ENCODE measurements at regions not wholly inside any gene's neighbourhood (a gene's known extent, or its start where the extent isn't known, plus 50 kb on each side); places are given as distances from the start of the nearest gene placed in this dataset.
"Not testable (repeated sequence)": the region's sequence is repeated elsewhere in the genome, so short reads cannot be mapped to it uniquely, and the experiment has no call there.

DNA sequence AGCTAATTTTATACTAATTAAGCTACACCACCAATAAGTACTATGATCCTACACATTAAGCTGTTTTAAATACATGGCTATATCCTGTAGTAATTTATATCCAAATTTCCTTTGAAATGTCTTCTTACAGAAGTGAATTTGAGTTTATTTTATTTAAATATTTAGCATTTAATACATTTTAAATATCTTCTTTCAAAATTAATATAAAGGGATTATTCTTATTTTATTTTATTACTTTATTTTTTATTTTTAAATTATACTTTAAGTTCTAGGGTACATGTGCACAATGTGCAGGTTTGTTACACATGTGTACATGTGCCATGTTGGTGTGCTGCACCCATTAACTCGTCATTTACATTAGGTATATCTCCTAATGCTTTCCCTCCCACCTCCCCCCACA lies 310.9 kb upstream of the IZUMO3 start:
- H3K36me3 ChIP-seq (replicated peaks in 1 of 2; ENCODE audit: control insufficient read depth in 1 of 2, insufficient read depth in 2 of 2, low read length in 2 of 2); BruUV-seq (replicated peaks); CTCF ChIA-PET (ENCODE audit: low intra/inter-chr PET ratio, low total read pairs); FAIRE-seq; H4K20me1 ChIP-seq (ENCODE audit: insufficient read depth, low read length); ATAC-seq; H3K79me2 ChIP-seq (ENCODE audit: insufficient read depth, low read length); H3K4me2 ChIP-seq (ENCODE audit: low read depth, low read length); H3K4me3 ChIP-seq (replicated peaks in 1 of 3; ENCODE audit: insufficient read depth in 1 of 3, low read depth in 2 of 3, low read length in 3 of 3); H2AFZ ChIP-seq (ENCODE audit: low read length); POLR2A ChIA-PET; H3K27me3 ChIP-seq (ENCODE audit: control insufficient read depth in 1 of 2, insufficient read depth in 2 of 2, low read length in 2 of 2); intact Hi-C loops (cut with micrococcal nuclease; ENCODE audit: unreplicated experiment); H3K9ac ChIP-seq (ENCODE audit: insufficient read depth, low read depth, low read length); DNase-seq (ENCODE audit: low spot score); H3K27ac ChIP-seq (ENCODE audit: extremely low read length, insufficient read depth, low read length); H3K4me1 ChIP-seq (ENCODE audit: insufficient read depth, low read length); in situ Hi-C loops (cut with HindIII; ENCODE audit: extremely low pct_ligation_motif_present, low pct_unique_long_range_greater_than_20kb): not testable (repeated sequence)
- peaks cover 11% of the 10 kb centered on the region; the same call in 1 of the 2 replicates for H3K9me3 ChIP-seq (ENCODE audit: low read length)
- WGBS (ENCODE audit: low lambda C conversion rate) = 0% methylated on average over 1 of the region's 1 CpG

- ATAC-seq (no peak), DNase-seq (ENCODE audit: low spot score) (no peak), FAIRE-seq (no peak)
- ChIA-PET CTCF (ENCODE audit: low intra/inter-chr PET ratio, low total read pairs) (no interaction called here), POLR2A (no interaction called here)
- BruUV-seq (replicated peaks) = no TSS peak
- Histone ChIP-seq H3K27ac (ENCODE audit: extremely low read length, insufficient read depth, low read length) (no peak overlapping the region), H2AFZ (ENCODE audit: low read length) (no peak overlapping the region), H3K9ac (ENCODE audit: insufficient read depth, low read depth, low read length) (no peak overlapping the region), H3K9me3 (ENCODE audit: low read length) (peaks cover 11% of the 10 kb centered on the region; the same call in 1 of the 2 replicates), H3K79me2 (ENCODE audit: insufficient read depth, low read length) (no peaks in the 10 kb centered on the region), H3K4me1 (ENCODE audit: insufficient read depth, low read length) (no peaks in the 10 kb centered on the region), H3K4me2 (ENCODE audit: low read depth, low read length) (no peak overlapping the region), H3K36me3 (replicated peaks in 1 of 2; ENCODE audit: control insufficient read depth in 1 of 2, insufficient read depth in 2 of 2, low read length in 2 of 2) (no peaks in the 10 kb centered on the region), H3K27me3 (ENCODE audit: control insufficient read depth in 1 of 2, insufficient read depth in 2 of 2, low read length in 2 of 2) (no peaks in the 10 kb centered on the region), H3K4me3 (replicated peaks in 1 of 3; ENCODE audit: insufficient read depth in 1 of 3, low read depth in 2 of 3, low read length in 3 of 3) (no peak overlapping the region), H4K20me1 (ENCODE audit: insufficient read depth, low read length) (no peaks in the 10 kb centered on the region)
- WGBS (ENCODE audit: low lambda C conversion rate) = 5% methylated on average over 3 of the region's 3 CpGs
- in situ Hi-C loops (cut with HindIII; ENCODE audit: extremely low pct_ligation_motif_present, low pct_unique_long_range_greater_than_20kb) = no loop called here
- intact Hi-C loops (cut with micrococcal nuclease; ENCODE audit: unreplicated experiment) = no loop called here
- no peak for TF ChIP-seq ZNF275 (CRISPR knock-in tag; IDR thresholded peaks at IDR 0.05; ENCODE audit: borderline replicate concordance)
- TF ChIP-seq ZNF607 (CRISPR knock-in tag; IDR thresholded peaks at IDR 0.05; ENCODE audit: borderline replicate concordance) = no peak
- no peak for TF ChIP-seq POLR2AphosphoS2 (IDR thresholded peaks at IDR 0.05; ENCODE audit: low read depth, low read length)
- no peak for TF ChIP-seq ZNF766 (CRISPR knock-in tag; IDR thresholded peaks at IDR 0.05; ENCODE audit: borderline replicate concordance)
- TF ChIP-seq SKI (IDR thresholded peaks at IDR 0.05; ENCODE audit: partially characterized antibody) = no peak
- TF ChIP-seq CEBPG (CRISPR knock-in tag; IDR thresholded peaks at IDR 0.05) = no peak
- TF ChIP-seq E2F2 (CRISPR knock-in tag; IDR thresholded peaks at IDR 0.05; ENCODE audit: borderline replicate concordance) = no peak
- no peak for TF ChIP-seq SRY (CRISPR knock-in tag; IDR thresholded peaks at IDR 0.05)
- no peak for TF ChIP-seq ERF (CRISPR knock-in tag; IDR thresholded peaks at IDR 0.05)
- TF ChIP-seq MIER3 (CRISPR knock-in tag; IDR thresholded peaks at IDR 0.05; ENCODE audit: borderline replicate concordance) = no peak
- no peak for TF ChIP-seq ZFY (CRISPR knock-in tag; IDR thresholded peaks at IDR 0.05)
- no peak for TF ChIP-seq DBP (CRISPR knock-in tag; IDR thresholded peaks at IDR 0.05; ENCODE audit: not compliant biosample characterization)
- no peak for TF ChIP-seq CREB1 (IDR thresholded peaks at IDR 0.05)
- no peak for TF ChIP-seq CREB1 (CRISPR knock-in tag; IDR thresholded peaks at IDR 0.05)
- TF ChIP-seq, protein P1, sequence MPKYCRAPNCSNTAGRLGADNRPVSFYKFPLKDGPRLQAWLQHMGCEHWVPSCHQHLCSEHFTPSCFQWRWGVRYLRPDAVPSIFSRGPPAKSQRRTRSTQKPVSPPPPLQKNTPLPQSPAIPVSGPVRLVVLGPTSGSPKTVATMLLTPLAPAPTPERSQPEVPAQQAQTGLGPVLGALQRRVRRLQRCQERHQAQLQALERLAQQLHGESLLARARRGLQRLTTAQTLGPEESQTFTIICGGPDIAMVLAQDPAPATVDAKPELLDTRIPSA (CRISPR knock-in tag; IDR thresholded peaks at IDR 0.05; ENCODE audit: borderline replicate concordance) = no peak
- TF ChIP-seq HOXA3 (CRISPR knock-in tag; IDR thresholded peaks at IDR 0.05) = no peak
These were observed 300.7 kb upstream of the IZUMO3 start for GRCh38 chr9:24846248-24846912.

Data from HepG2 (cell line).